Colonic mucosa (tissue), 4 donors: ENCODE measurements at regions not wholly inside any gene's neighbourhood (a gene's known extent, or its start where the extent isn't known, plus 50 kb on each side); places are given as distances from the start of the nearest gene placed in this dataset.

Experiments
- DNase-seq: peaks from one replicate; pipeline ENCODE4 v3.0.0-alpha.2; 2020
- H3K27ac ChIP-seq: fragments of 200-600 bp; one replicate; pipeline ENCODE4 v1.8.0; 2021
- H3K27me3 ChIP-seq: fragments of 200-600 bp; one replicate; pipeline ENCODE4 v1.8.0; 2021
- H3K36me3 ChIP-seq: fragments of 200-600 bp; one replicate; pipeline ENCODE4 v1.8.0; 2021
- H3K4me1 ChIP-seq: fragments of 200-600 bp; one replicate; pipeline ENCODE4 v1.8.0; 2021; ENCODE audit warnings: mild to moderate bottlenecking
- H3K4me3 ChIP-seq: fragments of 200-600 bp; one replicate; pipeline ENCODE4 v1.8.0; 2021
- H3K9ac ChIP-seq, 2 donors: one replicate each; pipeline ENCODE4 v1.7.0; 2013; ENCODE audit warnings: control low read depth in 2 of 2, low read depth in 2 of 2, low read length in 2 of 2
- H3K9me3 ChIP-seq: fragments of 200-600 bp; one replicate; pipeline ENCODE4 v1.8.0; 2021
- CTCF ChIP-seq: fragments of 200-600 bp; IDR thresholded peaks from one replicate; pipeline ENCODE4 v1.8.0; 2022; ENCODE audit warnings: antibody characterized with exemption, mild to moderate bottlenecking
- intact Hi-C: fragments of 100-400 bp; cut with DNase I; formaldehyde crosslinking; loops from one replicate; pipeline ENCODE4 v1.14.1; 2022
- donor health status: healthy.
- donor health status: DM: no; HTN: no; CAD: no.
- donor health status: DM: no; HTN: no; CAD: no.

GRCh38 chr12:126210448-126210847 is 1145.2 kb downstream of the AACS start:
- Histone ChIP-seq H3K4me1 (no peaks in the 10 kb centered on the region), H3K9ac (no peak overlapping the region), H3K4me3 (no peak overlapping the region), H3K36me3 (no peaks in the 10 kb centered on the region), H3K27me3 (no peaks in the 10 kb centered on the region), H3K27ac (no peak overlapping the region), H3K9me3 (no peaks in the 10 kb centered on the region)
- DNase-seq, result no peak
- intact Hi-C loops, result no loop called here
- TF ChIP-seq CTCF, result no peak

DNA sequence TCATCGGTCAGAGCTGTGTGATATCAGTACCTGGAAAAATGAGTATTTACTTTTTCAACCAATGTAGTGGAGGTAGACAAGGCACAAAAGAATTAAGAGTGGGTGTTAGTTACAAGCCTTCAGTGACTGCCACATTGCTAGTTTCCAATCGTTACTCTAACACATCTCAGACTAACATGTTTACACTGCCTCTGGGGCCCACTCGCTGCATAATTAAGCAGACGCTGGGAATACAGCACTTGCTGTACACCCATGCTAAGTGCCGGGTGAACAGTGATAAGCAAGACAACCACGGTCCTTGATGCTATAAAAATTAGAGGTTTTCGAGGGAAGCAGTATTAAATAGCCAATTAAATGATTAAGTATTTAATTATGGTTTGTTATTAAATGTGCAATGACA is 1147.6 kb downstream of the AACS start:
- no peak overlapping the region for H3K27ac ChIP-seq
- no peaks in the 10 kb centered on the region for H3K36me3 ChIP-seq
- no peak for DNase-seq
- no peaks in the 10 kb centered on the region for H3K4me1 ChIP-seq
- H3K27me3 ChIP-seq, result no peaks in the 10 kb centered on the region
- TF ChIP-seq CTCF, result no peak
- H3K9ac ChIP-seq, result no peak overlapping the region
- no peaks in the 10 kb centered on the region for H3K9me3 ChIP-seq
- H3K4me3 ChIP-seq, result no peak overlapping the region
- intact Hi-C loops, result no loop called here

DNA sequence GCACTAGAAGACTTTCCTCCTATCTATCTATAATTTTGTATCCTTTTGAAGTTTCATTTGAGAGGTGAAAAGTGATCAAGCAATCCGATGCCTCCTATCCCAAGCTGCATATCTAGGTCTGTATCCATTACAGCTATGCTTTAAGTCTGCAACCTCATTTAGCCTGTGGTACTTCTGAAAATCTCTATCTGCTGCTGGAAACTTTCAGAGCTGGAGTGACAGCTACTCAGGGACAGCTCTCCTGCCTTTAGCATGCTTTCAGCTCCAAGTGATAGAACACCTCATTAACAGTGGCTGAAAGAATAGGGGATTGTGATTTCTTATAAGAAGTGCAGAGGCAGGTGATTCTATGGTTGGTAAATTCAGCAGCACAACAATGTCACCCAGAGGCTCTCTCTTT is 1153.5 kb downstream of the AACS start:
- no peaks in the 10 kb centered on the region for H3K4me1 ChIP-seq
- H3K9ac ChIP-seq, result no peak overlapping the region
- DNase-seq, result no peak
- H3K27me3 ChIP-seq, result no peaks in the 10 kb centered on the region
- TF ChIP-seq CTCF, result no peak
- H3K4me3 ChIP-seq, result no peak overlapping the region
- H3K36me3 ChIP-seq, result no peaks in the 10 kb centered on the region
- intact Hi-C loops, result no loop called here
- H3K27ac ChIP-seq, result no peak overlapping the region
- no peaks in the 10 kb centered on the region for H3K9me3 ChIP-seq

- H3K27me3 ChIP-seq, result no peaks in the 10 kb centered on the region
- no peak overlapping the region for H3K4me3 ChIP-seq
- no peaks in the 10 kb centered on the region for H3K9me3 ChIP-seq
- no peak overlapping the region for H3K9ac ChIP-seq
- no peak for TF ChIP-seq CTCF
- DNase-seq, result no peak
- no peak overlapping the region for H3K27ac ChIP-seq
- no peaks in the 10 kb centered on the region for H3K36me3 ChIP-seq
- intact Hi-C loops, result no loop called here
- H3K4me1 ChIP-seq, result no peaks in the 10 kb centered on the region
Measured at GRCh38 chr12:126219139-126219538, 1153.9 kb downstream of the AACS start.

DNA sequence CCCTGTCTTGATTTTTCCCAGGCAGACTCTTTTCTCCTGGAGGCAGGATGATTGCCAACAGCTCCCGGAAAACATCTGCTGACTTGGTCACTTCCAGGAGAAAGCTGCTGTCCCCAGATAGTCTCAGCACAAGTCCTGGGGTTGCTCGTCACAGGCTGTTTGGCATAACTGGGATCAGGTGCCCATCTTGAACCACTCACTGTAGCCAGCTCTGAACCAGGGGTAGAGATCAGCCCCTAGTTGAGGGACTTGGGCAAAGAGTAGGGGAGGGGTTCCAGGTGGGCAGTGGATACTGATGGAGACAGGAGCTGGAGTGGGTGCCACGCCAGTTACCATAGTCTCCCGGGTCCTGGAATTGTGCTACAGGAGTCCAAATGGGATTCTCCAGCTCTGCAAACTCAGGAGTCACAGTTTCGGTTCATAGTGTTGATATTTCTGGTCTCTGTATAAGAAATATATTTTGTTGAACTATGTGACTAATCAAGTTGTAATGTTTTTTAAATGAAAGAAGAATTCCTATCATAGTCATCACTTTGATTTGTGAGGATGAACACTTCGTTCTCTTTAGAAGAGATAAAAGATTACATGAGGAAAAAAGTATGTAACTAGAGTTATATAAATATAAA is 1154.5 kb downstream of the AACS start:
- DNase-seq, result no peak
- H3K36me3 ChIP-seq, result no peaks in the 10 kb centered on the region
- H3K4me3 ChIP-seq, result no peak overlapping the region
- H3K27me3 ChIP-seq, result no peaks in the 10 kb centered on the region
- TF ChIP-seq CTCF, result no peak
- intact Hi-C loops, result no loop called here
- H3K9ac ChIP-seq, result no peak overlapping the region
- no peaks in the 10 kb centered on the region for H3K4me1 ChIP-seq
- no peak overlapping the region for H3K27ac ChIP-seq
- no peaks in the 10 kb centered on the region for H3K9me3 ChIP-seq
